ENCODE measurements at regions not wholly inside any gene's neighbourhood (a gene's known extent, or its start where the extent isn't known, plus 50 kb on each side); places are given as distances from the start of the nearest gene placed in this dataset.

DNA sequence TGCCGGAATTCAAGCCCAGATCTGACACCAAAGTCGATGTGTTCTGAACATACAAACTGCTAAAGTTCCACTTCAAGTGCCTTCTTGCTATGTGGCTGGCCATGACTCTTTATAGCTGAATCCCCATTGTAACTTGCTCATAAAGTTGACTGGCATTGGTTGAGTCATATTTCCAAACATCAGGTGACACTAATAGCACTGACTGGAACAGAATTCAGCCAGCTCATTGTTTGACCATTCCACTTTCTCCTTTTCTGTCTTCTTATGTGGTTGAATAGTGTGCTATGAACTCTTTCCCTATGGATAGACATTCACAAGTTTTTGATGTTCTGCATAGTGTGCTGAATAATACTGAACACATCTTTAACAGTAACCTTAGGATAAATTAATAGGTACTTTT, 266.2 kb upstream of the ZFP64 start:
- TF ChIP-seq CTCF (conservative IDR thresholded peaks at IDR 0.05; ENCODE audit: low read length) (no peak), EZH2phosphoT487 (IDR thresholded peaks at IDR 0.05; ENCODE audit: borderline replicate concordance, low read depth, low read length) (no peak)
